ENCODE measurements at regions not wholly inside any gene's neighbourhood (a gene's known extent, or its start where the extent isn't known, plus 50 kb on each side); places are given as distances from the start of the nearest gene placed in this dataset.

DNA sequence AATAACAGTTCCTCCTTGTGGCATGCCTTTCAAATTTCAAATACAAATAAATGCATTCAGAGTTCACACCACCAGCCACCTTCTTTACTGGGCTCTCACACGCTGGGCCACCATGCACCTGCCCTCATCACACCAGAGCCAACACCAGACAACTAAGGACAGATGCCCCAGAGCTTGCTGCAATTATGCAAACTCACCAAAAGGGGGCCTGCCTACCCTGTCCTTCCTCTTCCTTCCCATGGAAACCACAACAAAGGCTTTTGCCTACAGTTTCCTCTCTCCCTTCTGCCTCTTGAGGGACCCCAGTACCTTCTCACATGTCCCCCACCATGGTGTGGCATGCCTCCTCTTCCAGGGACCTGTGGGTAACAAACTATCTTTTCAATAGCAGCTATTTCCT is 1333.9 kb upstream of the TENM3 start:
- DNase-seq, result no peak

DNA sequence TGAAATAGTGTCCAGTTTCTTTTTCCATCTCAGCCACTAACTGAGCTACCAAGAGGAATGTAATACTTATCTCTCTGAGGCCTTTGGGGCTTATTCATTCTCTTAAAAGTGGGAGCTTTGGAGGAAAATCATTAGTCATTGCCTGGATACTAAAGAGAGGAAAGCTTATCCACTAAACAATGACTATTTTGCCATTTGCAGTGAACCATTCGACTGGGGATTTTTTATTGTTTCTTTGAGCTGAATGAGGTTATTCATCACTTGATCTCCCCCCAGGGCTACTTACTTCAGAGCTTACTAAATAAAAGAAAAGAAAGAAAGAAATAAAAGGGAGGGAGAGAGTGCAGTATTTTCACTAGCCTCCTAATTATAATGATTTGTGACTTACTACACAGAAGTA is 1329.5 kb upstream of the TENM3 start:
- no peak for DNase-seq

DNA sequence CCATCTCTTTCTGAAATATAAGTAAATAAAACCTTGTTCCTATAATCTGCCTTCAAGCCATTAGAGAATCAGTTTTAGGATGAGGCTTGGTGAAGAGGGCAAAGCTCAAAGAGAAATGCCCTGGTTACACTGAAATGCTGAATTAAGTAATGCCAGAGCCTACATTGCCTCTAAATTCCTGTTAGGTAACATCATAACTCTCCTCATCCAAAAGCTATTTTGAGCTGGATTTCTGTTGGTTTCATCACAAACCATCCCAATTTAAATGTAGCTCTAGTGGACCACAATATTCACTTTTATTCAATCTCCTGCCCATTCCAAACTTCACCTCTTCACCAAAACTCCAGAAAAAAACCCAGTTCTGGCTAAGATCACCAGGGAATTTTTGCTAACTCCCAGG is 1319.7 kb upstream of the TENM3 start:
- DNase-seq, result no peak

DNA sequence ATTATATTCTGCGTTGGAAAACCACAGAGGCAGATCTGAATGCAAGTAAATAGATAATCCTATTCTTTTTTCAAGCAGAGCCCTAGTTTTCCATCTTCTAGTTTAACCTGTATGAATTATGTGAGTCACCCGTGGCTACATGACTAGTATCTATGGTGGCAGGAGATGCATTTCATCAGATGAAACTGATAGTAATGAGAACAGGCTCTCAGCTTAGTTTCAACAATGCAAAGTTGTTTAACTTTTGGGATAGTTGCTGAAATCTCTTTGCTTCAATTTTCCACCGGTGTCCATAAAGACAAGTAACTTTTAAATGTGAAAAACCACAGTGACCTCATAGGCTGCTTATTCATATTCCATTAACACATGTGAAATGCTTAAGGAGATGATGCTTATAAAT is 1317.4 kb upstream of the TENM3 start:
- no peak for DNase-seq

DNA sequence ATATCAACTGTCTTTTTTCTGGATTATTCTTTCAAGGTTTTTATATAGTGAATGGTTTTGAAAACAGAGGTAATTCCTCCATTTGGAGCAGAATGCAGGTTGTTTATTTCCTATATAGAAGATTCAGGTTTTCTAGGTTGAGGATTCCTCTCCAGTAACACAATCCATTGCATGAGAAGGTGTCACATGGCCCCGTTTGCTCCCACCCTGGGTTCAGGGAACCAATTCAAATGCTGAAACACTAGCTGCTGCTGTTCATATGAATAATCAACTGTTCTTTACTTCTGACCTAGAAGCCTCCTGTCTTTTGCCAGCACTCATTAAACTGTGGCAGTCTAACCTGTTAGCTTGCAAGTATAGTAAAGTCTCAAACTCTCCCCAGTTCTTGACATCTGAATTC is 1316.9 kb upstream of the TENM3 start:
- DNase-seq, result no peak

DNA sequence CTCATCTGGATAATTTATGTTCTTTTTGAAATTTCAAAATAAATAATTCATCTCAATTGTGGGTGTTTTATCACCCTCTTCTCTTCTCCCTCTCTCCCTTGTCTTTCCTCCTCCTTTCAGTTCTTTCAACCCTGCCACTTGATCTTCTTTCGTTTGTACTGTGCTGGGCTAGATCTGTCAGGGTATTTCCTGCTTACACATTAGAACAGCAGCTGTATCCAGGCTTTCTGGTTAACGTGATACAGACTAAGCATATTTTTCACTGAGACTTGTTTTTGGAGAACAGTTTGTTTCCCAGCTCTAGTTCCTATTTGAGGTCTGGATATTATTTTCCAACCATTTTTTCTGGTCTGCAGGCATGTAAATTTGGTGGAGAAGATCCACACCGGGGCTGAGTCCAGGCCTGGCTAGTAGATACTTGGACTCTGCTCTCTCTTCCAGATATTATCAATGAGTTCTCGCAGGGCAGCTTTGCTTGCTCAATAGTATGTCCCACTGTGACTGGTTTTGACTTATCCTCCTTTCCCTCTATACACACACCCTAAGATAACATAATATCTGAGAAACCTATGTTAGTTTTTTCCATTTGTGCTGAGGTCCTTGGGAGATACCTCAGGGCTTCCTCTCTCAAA is 1310.7 kb upstream of the TENM3 start:
- no peak for DNase-seq

DNA sequence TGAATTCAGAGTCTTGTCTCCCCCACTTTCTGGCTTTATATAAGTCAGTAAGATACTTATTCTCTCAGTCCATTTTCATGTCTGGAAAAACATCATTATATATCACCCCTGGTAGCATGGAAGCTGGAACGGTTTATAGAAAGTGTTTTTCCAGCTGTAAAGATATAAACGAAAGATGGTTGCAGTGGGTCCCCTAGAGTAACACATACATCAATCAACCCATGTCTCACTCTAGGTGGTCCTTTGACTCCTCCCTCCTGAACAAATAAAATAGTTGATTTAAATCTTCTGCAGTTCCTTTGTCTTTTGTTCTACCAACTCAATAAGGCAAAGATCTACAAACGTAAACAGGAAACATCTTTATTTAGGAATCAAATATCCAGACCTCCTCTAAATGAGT is 1306.1 kb upstream of the TENM3 start:
- no peak for DNase-seq

DNA sequence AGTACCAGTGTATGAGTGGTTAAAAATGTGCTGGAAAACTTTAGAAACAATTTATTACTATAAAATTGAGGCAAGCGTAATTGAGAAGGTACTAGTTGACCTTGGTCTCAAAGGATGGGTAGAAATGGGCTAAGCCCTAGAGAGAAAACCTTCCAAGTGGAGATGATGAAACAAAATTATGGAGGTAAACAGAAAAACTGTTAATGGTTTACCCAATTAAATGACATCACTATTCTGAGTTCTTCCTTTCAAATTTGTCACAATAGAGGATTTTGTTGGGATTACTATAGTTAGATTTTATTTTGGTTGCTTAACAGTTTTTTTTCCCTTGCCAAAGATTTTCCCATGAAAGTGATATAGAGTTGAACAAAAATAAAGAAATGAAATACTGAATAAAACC is 1302.5 kb upstream of the TENM3 start:
- DNase-seq, result no peak

DNA sequence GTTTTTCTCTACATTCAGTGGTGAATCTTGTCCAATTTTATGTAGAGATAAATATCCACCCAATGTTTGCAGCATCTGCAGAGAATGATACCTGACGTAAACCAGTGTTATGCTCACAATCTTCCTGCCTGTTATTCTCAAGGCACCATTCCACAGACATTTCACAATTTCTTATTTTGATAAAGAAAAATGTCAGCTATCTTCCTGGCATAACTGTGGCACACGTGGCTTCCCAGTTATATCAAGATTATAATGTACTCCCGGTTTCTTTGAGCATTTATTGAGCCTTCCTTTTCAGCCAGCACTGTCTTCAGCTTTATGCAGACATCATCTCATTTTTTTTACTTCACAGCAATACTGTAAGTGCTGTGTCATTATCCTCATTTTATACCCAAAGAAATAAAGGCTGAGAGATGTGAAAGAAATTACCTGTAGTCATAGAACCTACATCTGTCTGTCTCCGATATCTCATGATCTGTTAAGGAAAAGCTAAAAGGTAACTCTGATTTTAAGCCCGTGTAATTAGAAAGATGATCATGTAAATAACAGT is 1300.8 kb upstream of the TENM3 start:
- no peak for DNase-seq

DNA sequence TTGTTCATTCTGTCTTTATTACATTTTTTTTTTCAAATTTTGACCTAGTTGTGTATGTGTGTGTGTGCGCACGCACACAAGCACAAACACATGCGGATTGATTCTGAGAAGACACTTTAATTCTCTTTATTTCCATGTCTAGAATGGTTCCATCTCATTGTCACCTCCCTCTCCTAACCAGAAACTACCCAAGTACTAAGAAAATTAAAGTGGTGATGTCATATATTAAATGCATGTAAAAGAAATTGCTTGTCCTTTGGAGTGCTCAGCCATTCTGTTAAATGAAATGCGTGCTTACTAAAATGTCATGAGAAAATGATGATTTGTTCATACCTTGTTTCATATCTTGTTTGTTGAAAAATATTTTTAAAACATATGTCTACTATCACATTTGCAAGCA is 1297.0 kb upstream of the TENM3 start:
- no peak for DNase-seq

DNA sequence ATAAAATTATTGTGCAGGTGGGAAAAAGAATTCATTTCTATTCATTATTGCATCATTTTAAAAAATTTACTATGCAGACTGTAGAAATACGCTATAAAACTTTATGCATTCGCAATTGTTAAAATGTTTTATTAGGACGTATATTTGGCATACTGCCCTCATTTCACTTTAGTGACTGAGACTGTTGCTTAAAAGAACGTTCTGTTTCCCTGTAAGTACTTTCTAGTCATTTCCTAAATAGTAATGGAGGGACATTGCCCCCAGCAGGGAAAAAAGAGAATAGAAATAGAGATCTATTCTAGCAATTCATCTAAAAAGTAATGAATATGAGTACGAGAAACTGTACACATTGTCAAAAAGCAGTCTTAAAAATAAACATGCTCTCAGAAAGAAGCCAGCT is 1295.8 kb upstream of the TENM3 start:
- DNase-seq, result no peak

DNA sequence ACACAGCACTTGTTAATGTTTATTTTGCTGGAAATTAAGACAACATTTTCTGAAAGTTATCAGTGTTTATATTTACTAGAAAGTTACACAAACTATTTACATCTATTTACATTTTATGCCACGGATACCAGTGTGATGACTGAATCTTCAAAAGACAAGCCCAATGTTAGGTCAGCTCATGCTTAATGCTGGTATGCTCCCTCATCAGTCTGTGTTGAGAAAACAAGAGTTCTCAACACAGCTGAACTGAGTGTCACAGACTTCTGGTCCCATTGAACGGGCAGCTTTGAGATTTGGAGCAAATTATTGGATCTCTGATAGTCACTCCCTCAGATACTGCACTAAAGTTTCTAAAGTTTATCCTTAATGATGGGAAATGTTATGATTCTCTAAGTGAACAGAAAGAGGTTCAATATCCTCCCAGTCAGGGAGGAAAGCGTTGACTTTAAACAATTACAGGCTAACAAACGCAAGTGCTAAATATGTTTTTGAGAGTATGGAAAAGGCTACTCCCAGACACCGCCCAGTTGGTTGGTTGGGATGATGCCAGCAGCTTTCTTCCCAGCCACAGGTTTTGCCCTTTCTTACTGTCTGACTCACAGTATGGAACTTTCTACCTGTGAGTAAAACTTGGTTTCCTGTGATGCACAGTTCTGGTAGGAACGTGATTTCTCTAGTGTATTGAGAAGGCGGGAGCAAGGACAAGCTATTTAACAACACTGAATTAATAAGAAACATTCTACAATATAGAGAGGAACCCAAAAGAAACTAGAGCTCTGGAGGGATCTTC is 1293.6 kb upstream of the TENM3 start:
- DNase-seq, result no peak

DNA sequence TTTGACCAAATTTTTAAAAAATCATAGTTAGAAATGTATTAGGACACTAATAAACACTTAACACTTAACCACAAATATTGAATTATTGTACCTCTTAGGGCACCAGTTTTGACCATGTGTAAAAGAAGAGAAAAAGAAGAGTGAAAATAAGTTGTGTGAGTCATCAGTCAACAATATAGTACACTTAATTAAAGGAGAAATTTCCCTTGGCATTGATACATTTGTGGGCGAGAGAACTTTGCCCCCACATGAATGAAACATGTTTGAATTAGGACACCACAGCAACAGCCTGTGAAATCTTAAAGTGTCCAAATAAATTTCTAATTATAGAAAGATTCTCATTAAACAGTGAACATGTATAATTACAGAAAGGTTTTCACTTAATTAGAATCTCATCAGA is 1292.8 kb upstream of the TENM3 start:
- no peak for DNase-seq

DNA sequence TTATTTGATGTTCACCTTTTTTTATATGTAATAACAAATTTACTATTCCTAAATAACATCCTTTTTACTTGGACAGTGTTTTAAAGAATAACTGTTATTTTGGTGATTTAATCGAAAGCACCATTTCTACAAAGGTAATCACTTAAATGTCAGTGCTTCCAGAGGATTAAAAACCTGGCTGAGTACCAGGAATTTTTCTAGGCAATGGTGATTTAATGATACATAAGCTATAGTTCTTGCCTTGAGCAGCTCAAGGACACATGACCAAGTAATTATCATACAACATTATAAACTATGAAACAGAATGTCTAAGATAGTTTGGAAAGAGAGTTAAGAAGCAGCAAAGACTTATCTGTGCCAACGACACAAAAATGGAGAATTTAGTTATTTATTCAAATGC is 1291.9 kb upstream of the TENM3 start:
- DNase-seq, result no peak

DNA sequence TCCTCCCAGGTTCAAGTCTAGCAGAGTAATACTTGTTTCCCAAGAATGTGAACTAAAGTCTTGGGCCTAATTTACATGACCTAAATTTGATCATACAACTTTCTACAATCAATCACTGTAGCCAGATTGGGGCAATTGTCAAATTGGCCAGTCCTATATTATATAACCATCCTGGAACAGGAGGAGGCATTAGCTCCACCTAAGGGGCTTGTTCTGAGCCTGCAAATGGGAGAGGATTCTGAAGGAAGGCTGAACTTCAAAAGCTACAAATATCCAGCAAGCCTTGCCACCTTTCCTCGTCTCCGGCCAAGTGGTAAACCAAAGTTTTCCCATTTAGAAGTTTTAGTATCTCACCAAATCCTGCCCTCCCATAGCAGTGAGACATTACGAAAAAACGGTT is 1289.6 kb upstream of the TENM3 start:
- DNase-seq, result no peak

DNA sequence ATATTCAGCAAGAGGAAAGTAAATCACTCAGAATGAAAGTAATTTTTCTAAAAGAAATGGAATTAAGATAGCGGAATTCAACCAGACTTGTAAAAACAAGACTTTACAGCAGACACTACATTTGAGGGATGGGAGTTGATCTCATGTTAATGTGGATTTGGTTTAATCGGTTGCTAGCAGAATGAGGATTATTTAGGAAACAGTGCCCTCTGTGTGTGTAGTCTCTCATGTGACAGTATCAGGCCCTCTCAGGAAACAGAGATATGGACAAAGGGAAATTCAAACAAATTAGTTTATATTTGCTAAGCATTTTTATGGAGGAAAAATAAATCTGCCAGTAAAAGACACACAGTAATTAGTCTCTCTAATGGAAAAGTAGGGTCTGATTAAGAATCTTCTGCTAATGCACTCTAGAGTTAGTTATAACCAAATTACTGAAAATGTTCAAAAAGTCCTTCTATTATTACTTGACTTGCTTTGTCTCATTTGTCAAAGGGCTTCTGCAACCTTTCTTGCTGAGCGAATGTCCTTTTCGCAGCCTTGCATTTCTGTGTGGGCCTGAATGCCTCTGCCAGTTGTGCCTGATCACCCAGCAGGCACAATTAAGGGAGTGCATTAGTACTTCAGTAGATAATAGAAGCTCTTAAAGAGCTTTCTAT is 1282.3 kb upstream of the TENM3 start:
- DNase-seq, result no peak

DNA sequence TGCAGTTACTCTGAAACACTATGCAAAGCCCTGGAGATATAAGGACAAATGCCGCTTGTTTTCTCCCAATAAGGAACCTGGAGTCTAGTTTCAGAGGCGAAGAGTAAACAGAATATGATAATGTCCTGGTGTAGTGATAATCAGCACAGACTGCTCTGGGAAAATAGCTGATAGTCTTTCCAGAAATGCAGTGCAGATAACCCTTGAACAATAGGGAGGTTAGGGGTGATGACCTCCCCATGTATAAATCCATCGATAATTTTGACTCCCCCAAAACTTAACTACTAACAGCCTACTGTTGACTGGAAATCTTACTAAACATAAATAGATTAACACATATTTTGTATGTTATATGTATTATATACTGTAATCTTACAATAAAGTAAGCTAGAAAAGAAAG is 1280.9 kb upstream of the TENM3 start:
- no peak for DNase-seq

DNA sequence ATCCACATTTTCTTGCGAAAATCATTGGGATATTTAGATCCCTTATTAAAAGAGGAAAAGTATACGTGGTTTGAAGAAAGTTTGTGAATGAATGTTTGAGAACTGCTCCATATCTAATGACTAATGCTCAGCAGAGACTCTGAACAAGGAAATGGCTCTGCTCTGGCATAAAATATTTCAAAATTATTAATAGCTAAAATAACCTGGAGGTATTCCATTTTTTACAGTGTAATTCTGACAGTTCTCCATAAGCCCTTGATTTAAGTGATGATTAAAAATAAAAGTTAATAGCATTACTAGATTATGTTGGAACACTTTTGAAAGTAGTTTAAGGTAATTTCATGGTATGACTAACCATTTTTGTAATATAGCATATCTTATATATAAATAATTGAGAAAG is 1276.9 kb upstream of the TENM3 start:
- no peak for DNase-seq

DNA sequence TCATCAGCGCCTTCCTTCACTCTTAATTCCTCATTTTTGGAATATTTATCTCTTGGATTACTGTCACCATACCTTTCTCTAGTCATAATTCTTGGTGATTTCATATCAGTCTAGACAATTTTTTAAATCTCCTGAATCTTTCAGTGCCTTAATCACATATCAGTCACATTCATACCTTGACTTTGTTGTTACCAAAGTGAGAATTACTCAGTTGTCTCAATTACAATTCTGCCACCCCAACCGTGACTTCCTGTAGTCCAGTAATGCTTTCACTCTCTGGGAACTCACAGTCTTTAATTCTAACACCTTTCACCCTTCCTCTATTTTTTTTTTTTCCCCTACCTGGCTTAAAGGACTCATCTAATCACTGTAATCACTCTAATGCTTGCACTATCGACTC is 1275.3 kb upstream of the TENM3 start:
- no peak for DNase-seq

DNA sequence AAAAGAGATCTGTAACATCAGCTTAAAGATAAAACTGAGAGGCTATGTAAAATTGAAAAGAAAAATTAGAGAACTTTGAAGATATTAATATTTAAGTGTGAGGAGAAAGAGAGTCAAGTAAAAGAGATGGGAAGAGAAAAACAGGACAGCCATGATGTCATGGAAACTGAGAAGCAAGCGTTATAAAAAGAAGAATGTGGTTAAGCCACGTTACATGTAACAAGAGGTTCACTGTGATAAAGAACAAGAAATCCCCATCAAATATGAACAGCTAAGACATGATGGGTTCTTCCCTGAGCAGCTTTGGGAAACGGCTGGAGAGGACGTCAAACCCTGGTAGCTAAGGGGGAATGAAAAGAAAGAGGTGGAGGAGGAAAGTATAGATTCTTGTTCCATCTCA is 1269.3 kb upstream of the TENM3 start:
- DNase-seq, result no peak

DNA sequence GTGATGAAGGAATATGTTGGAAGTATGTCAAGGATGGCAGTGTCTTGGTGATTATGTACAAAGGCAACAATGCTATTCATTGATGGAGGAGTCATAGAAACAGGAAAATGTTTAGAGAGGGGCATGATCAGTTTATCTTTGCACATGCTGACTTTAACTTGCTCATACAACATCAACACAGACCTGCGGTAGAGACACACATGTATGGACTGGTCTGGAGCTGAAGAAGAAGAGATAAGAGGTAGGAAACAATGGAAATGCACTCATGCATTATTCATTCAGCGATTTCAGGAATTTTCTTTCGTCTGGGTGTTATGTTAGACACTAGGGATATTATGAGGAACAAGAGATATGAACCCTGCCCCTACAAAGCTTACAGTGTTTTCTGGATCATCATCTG is 1252.3 kb upstream of the TENM3 start:
- DNase-seq, result no peak

DNA sequence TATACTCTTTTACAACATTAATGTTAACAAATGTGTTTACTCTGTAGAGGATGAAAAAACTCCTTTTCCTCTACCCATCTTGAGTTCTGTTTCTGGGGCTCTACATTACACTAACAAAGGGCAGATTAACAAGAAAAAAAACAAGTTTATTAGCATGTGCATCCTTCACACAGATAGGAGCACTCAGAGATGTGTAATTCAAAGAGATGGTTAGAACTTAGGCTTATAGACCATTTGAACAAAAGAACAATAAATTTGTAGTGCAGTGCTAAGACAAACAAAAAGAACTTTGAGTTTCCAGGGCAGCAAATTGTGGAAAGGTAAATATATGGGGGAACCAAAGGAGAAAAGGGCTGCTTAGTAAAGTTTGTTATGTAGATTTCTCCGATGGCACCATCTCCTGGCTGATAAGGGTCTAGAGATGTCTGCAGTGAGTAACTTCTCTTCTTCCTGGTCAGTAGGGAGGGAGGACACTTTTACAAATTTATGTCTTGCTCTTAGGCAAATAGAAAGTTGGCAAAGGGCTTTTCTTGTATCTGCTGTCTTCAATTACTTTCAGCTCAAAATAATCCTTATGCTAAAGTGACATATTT is 1249.9 kb upstream of the TENM3 start:
- DNase-seq, result no peak

DNA sequence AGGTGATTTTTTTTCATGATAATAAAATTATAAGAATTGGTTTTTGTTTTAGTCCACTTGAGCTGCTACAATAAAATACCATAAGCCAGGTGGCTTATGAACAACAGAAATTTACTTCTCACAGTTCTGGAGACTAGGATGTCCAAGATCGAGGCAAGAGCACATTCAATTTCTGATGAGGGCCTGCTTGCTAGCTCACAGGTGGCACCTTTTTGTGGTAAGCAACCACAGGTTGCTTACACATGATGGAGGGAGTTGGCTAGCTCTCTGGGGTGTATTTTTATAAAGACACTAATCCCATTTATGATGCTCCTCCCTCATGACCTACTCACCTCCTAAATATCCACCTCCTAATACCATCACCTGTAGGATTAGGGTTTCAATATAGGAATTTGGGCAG is 1248.5 kb upstream of the TENM3 start:
- DNase-seq, result no peak

DNA sequence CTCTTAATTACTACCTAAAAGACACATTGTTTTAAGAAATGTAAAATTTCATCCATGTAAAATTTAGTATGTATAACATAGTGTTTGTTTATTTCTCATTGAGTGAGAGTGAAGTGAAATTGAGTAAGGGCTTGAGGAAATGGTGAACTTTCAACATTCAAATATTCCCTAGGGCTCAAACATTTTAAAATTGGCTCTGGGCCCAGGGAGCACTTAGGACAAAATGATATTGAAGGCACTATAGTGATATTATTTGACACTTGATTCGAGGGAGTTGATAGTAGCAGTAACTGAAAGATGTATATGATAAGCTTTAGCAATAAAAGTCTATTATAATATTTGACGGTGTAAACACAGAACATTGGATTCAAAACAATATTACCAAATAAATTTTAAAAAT is 1244.0 kb upstream of the TENM3 start:
- no peak for DNase-seq
